MCF 10A (cell line): ENCODE measurements at regions not wholly inside any gene's neighbourhood (a gene's known extent, or its start where the extent isn't known, plus 50 kb on each side); places are given as distances from the start of the nearest gene placed in this dataset.
"Not testable (repeated sequence)": the region's sequence is repeated elsewhere in the genome, so short reads cannot be mapped to it uniquely, and the experiment has no call there.

Experiments used
- BruUV-seq: library from RNA; stranded (reverse); fragments of 400-500 nt; replicated peaks from 2 replicates; lab custom pipeline; 2021; lab: Mats Ljungman, UMichigan
- CTCF ChIA-PET: fragments of 300-600 bp; sonication (Branson Sonifier 250); formaldehyde crosslinking; extraction: SDS; loops from one replicate; lab custom pipeline; 2021; ENCODE audit warnings: antibody characterized with exemption, inconsistent platforms; lab: Yijun Ruan, JAX
- POLR2A ChIA-PET: fragments of 300-600, 350-650 bp; sonication (Branson Sonifier 250); formaldehyde crosslinking; extraction: SDS; loops from one replicate; lab custom pipeline; 2020; ENCODE audit warnings: antibody characterized with exemption, inconsistent platforms; lab: Yijun Ruan, JAX
- DNase-seq: peaks from one replicate; pipeline ENCODE4 v3.0.0-alpha.2; 2018; ENCODE audit not compliant: unreplicated experiment
- H3K27ac Mint-ChIP-seq: one replicate; pipeline ENCODE4 v1.8.0; 2022; ENCODE audit warnings: mild to moderate bottlenecking, low read depth, mixed read lengths; ENCODE audit not compliant: unreplicated experiment
- H3K27me3 Mint-ChIP-seq: one replicate; pipeline ENCODE4 v1.8.0; 2022; ENCODE audit warnings: mixed read lengths; ENCODE audit not compliant: insufficient read depth, unreplicated experiment
- H3K36me3 Mint-ChIP-seq: one replicate; pipeline ENCODE4 v1.8.0; 2022; ENCODE audit warnings: mild to moderate bottlenecking, moderate library complexity, mixed read lengths; ENCODE audit not compliant: insufficient read depth, unreplicated experiment
- H3K4me1 Mint-ChIP-seq: one replicate; pipeline ENCODE4 v1.8.0; 2022; ENCODE audit warnings: mixed read lengths; ENCODE audit not compliant: insufficient read depth, unreplicated experiment
- H3K4me3 Mint-ChIP-seq: one replicate; pipeline ENCODE4 v1.8.0; 2022; ENCODE audit warnings: mild to moderate bottlenecking, moderate library complexity, mixed read lengths; ENCODE audit not compliant: unreplicated experiment
- H3K9me3 Mint-ChIP-seq: one replicate; pipeline ENCODE4 v1.8.0; 2022; ENCODE audit warnings: mixed read lengths; ENCODE audit not compliant: unreplicated experiment
- intact Hi-C: fragments of 100-400 bp; cut with micrococcal nuclease; formaldehyde crosslinking; loops from 2 replicates; pipeline ENCODE4 v1.14.1; 2022
- TF ChIP-seq, protein P1 (sequence below): fragments of 200-600 bp; IDR thresholded peaks from one replicate; pipeline ENCODE4 v1.8.0; 2022; ENCODE audit warnings: antibody characterized with exemption, mild to moderate bottlenecking; ENCODE audit not compliant: unreplicated experiment

DNA sequence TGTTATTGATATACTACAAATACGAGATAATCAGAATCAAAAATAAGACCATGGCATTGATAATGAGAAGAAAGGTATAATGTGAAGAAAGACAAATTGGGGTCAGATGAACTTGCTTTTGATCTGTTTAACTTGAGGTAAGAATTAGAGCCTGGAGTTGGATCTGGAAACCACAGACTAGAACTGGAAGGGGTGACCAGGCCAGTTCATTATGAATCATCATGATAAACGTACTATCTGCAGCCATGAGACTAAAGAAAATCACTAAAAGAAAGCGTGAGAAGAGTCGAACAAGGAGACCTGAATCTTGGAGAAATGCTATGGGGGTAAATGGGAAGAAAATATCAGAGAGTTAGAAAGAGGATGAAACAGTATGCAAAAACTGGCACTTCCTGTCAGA lies 967.5 kb downstream of the NR2F1-AS1 start:
- peak; percentile 2 for DNase-seq
- no peaks in the 10 kb centered on the region for H3K27me3 Mint-ChIP-seq
- H3K27ac Mint-ChIP-seq: no peak overlapping the region
- CTCF ChIA-PET: no interaction called here
- no peaks in the 10 kb centered on the region for H3K9me3 Mint-ChIP-seq
- intact Hi-C loops: no loop called here
- no peak overlapping the region for H3K4me3 Mint-ChIP-seq
- BruUV-seq: no TSS peak
- no peaks in the 10 kb centered on the region for H3K36me3 Mint-ChIP-seq
- no peaks in the 10 kb centered on the region for H3K4me1 Mint-ChIP-seq
- POLR2A ChIA-PET: no interaction called here
- TF ChIP-seq, protein P1, sequence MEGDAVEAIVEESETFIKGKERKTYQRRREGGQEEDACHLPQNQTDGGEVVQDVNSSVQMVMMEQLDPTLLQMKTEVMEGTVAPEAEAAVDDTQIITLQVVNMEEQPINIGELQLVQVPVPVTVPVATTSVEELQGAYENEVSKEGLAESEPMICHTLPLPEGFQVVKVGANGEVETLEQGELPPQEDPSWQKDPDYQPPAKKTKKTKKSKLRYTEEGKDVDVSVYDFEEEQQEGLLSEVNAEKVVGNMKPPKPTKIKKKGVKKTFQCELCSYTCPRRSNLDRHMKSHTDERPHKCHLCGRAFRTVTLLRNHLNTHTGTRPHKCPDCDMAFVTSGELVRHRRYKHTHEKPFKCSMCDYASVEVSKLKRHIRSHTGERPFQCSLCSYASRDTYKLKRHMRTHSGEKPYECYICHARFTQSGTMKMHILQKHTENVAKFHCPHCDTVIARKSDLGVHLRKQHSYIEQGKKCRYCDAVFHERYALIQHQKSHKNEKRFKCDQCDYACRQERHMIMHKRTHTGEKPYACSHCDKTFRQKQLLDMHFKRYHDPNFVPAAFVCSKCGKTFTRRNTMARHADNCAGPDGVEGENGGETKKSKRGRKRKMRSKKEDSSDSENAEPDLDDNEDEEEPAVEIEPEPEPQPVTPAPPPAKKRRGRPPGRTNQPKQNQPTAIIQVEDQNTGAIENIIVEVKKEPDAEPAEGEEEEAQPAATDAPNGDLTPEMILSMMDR: no peak

- intact Hi-C loops, H3K4me3 Mint-ChIP-seq, H3K9me3 Mint-ChIP-seq, POLR2A ChIA-PET, H3K4me1 Mint-ChIP-seq, DNase-seq, H3K36me3 Mint-ChIP-seq, BruUV-seq, H3K27me3 Mint-ChIP-seq, H3K27ac Mint-ChIP-seq, CTCF ChIA-PET: not testable (repeated sequence)
Observed at GRCh38 chr5:92610435-92610834, 970.6 kb downstream of the NR2F1-AS1 start.

- H3K36me3 Mint-ChIP-seq: no peaks in the 10 kb centered on the region
- H3K27ac Mint-ChIP-seq: no peak overlapping the region
- no peaks in the 10 kb centered on the region for H3K9me3 Mint-ChIP-seq
- intact Hi-C loops: no loop called here
- no peak overlapping the region for H3K4me3 Mint-ChIP-seq
- H3K4me1 Mint-ChIP-seq: no peaks in the 10 kb centered on the region
- CTCF ChIA-PET: no interaction called here
- TF ChIP-seq, protein P1: no peak
- DNase-seq: no peak
- BruUV-seq: no TSS peak
- no peaks in the 10 kb centered on the region for H3K27me3 Mint-ChIP-seq
- POLR2A ChIA-PET: no interaction called here
Observed at GRCh38 chr5:92605591-92605990, 975.4 kb downstream of the NR2F1-AS1 start.

DNA sequence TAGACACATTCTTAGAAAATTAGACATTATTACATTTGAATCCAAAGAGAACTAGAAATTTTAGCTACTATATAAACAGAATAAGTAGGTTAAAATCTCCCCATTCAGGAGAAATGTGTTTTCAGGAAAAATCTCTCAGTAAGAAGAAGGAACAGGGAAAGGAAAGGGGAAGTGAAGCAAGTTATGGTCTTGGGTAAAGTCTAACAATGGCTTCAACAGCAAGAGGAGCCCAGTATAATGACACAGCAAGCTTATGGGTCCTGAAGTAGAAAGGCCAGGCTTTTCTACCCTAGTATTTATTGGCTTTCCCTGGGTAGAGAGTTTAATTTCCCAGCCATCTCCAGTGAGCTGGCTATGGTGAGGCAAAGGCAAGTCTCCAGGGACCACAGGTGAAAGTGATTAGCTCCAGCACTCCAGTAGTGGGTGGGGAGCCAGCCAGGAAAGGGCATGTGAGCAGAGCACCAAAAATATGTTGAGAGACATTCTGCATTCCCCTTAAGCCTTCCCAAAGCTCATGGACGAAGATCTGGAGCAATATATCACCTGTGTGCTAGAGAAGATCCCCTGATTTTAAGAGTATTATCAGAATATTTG lies 981.7 kb downstream of the NR2F1-AS1 start:
- Mint-ChIP-seq H3K4me3 (no peak overlapping the region), H3K36me3 (no peaks in the 10 kb centered on the region), H3K27me3 (no peaks in the 10 kb centered on the region), H3K27ac (no peak overlapping the region), H3K4me1 (no peaks in the 10 kb centered on the region), H3K9me3 (no peaks in the 10 kb centered on the region)
- DNase-seq: no peak
- ChIA-PET POLR2A (no interaction called here), CTCF (no interaction called here)
- TF ChIP-seq, protein P1: no peak
- BruUV-seq: no TSS peak
- intact Hi-C loops: no loop called here

GRCh38 chr5:92594031-92594430 lies 987.0 kb downstream of the NR2F1-AS1 start:
- no peaks in the 10 kb centered on the region for H3K9me3 Mint-ChIP-seq
- H3K27ac Mint-ChIP-seq: no peak overlapping the region
- DNase-seq: no peak
- CTCF ChIA-PET: no interaction called here
- H3K36me3 Mint-ChIP-seq: no peaks in the 10 kb centered on the region
- BruUV-seq: no TSS peak
- TF ChIP-seq, protein P1: no peak
- POLR2A ChIA-PET: no interaction called here
- H3K4me3 Mint-ChIP-seq: no peak overlapping the region
- no peaks in the 10 kb centered on the region for H3K4me1 Mint-ChIP-seq
- intact Hi-C loops: no loop called here
- no peaks in the 10 kb centered on the region for H3K27me3 Mint-ChIP-seq
